GM19043 (cell line): ENCODE measurements at regions not wholly inside any gene's neighbourhood (a gene's known extent, or its start where the extent isn't known, plus 50 kb on each side); places are given as distances from the start of the nearest gene placed in this dataset.
A peak's percentile ranks its signal among the peaks of the same experiment; 100 is the strongest.

Experiments used
- ATAC-seq: cut with Tn5 transposase; IDR thresholded peaks from one replicate; pipeline ENCODE4 v1.9.1; 2021; ENCODE audit warnings: low read depth; ENCODE audit not compliant: unreplicated experiment

DNA sequence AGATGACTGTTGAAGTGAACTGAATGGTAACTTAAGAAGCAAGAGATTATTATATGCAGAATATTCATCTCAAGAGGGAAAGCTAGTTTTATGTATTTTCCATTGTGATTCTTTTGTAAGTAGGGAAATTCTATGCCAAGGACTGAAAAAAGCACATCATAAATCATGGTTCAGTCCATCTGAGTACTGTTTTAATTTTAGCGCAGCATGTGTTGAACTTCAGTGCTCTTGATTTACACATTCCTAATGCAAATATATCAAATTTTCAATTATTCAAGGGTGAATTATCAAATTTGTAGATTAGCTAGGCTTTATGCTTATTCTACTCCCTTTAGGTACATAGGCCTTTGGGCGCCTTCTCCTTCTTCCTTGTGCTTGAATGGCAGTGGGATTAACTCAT is 50.3 kb upstream of the TCF12 start:
- ATAC-seq = no peak

GRCh38 chr15:56866803-56867202 is 51.6 kb upstream of the TCF12 start:
- no peak for ATAC-seq

- no peak for ATAC-seq
Measured at GRCh38 chr15:56857828-56858227, 60.6 kb upstream of the TCF12 start.

DNA sequence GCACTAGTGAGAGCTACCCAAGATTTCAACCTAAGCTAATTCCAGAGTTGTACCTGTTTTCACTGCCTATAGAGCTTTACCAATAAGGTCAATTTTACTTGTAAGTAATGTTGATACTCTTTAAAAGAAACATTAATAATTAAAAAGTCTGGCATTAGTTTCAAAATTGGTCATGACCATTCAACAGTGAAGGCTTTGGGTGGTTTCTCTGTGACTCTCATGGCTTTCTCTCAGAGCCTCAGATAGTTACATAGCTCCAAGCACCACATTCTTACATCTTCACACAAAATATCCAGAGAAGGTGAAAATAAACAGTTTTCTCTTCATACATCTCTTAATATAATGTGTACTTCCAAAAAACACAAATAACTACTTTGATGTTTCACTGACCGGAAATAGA is 61.5 kb upstream of the TCF12 start:
- no peak for ATAC-seq

GRCh38 chr15:56844892-56845291 is 73.6 kb upstream of the TCF12 start:
- no peak for ATAC-seq

- ATAC-seq = no peak
Measured at GRCh38 chr15:56844471-56844870, 74.0 kb upstream of the TCF12 start.

DNA sequence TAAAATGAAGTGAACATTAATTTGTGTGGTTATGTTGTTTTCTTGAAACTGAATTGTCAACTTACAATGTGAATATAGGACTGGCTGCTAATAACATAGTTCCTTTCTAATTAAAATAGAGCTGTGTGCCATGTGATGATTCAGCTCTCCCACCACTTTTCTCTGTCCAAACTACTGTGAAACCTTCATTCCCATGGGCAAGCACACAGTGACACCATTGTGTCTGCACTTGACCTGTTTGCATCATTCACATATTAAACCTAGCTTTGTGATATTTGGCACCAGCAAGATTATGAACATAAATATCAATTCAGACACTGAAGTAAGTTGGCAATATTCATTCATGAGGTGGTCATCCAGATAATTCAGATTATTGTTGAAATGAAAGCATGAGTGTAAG is 78.8 kb upstream of the TCF12 start:
- no peak for ATAC-seq

GRCh38 chr15:56839099-56839498 is 79.3 kb upstream of the TCF12 start:
- no peak for ATAC-seq

GRCh38 chr15:56838085-56838484 is 80.4 kb upstream of the TCF12 start:
- ATAC-seq = no peak

GRCh38 chr15:56837273-56837672 is 81.2 kb upstream of the TCF12 start:
- ATAC-seq = no peak

DNA sequence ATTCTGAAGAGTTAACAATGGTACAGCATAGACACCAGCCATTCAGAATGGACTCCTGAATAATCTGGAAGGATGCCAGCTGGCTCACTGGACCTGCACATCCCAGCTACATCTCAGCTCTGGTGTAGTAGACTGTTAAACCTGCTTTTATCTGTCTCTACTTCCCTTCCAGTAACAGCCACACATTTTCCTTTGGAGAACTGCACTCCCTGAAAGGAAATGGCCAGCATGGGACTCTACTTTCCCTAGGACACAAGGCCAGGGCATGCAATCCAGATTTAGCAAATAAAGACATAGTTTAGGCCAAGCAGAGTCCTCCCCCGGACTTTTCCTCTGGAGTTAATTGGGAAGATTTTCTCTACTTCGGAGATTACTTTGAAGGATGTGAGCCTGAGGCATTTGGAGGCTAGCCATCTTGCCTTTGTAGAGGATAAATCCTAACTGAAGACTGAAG is 82.7 kb upstream of the TCF12 start:
- ATAC-seq = no peak

- no peak for ATAC-seq
Measured at GRCh38 chr15:56832125-56832524, 86.3 kb upstream of the TCF12 start.

DNA sequence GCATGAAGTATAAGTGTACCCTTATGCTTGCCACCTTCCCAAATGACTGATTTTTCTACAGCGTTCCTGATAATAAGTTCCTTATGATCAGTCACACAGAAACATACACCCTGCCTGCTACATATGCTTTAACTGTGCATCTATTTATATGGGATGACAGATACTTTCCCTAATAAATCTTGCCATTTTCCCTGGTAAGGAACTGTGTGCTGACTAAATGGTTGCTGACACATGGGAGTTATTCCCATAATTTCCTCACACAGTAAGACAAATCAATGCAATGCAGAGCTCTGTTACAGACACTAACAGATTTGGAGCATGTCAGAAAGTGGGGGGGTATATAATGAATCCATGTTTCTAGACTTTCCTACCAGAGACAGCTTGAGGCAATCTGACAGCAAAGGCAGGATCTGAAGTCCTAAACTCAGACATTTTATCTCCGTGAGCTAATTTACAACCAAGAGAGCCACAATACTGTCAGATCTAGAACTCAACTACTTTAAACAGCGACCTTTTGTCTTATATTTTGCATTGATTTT is 86.9 kb upstream of the TCF12 start:
- no peak for ATAC-seq

- no peak for ATAC-seq
Measured at GRCh38 chr15:56824175-56824574, 90.9 kb upstream of the ZNF280D start.

GRCh38 chr15:56821721-56822425 is 88.6 kb upstream of the ZNF280D start:
- peak; percentile 94 for ATAC-seq

DNA sequence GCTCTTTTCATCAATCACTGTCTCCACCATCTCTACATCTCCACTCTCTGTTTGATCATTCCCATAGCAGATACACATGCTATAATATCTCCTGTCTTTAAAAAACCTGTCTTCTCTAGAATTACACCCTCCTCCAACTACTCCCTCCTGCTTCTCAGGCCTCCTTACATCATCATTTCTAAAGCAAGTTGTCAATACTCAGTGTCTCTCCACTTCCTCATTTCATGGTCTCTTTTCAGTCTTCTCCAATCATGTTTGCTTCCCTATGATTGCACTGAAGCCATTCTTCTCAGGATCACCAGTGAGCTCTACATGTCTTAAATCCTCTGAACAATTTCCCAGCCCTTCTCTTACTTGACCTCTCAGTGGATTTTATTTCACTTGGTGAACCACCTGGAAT is 87.0 kb upstream of the ZNF280D start:
- ATAC-seq = no peak

- ATAC-seq = no peak
Measured at GRCh38 chr15:56817321-56818080, 84.2 kb upstream of the ZNF280D start.

DNA sequence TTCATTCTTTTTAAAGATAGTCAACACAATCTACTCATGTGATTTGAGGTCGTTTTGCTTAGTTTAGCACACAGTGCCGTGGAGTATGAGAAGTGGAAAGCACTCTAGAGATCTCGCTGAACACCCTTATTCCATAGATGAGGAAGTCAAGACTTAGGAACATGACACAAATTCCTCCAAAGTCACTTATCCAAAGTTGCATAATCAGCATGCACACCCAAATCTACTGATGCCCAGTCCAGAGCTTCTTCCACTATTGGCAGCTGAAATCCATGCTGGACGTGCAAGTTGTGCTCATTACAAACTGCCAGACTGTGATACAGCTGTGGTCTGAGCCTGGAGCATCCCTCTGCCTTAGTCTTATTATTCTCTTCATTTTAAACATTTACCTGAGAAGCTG is 83.5 kb upstream of the ZNF280D start:
- no peak for ATAC-seq

GRCh38 chr15:56815247-56815646 is 81.9 kb upstream of the ZNF280D start:
- ATAC-seq = no peak

GRCh38 chr15:56814429-56814828 is 81.1 kb upstream of the ZNF280D start:
- ATAC-seq = no peak

- ATAC-seq = no peak
Measured at GRCh38 chr15:56813995-56814394, 80.7 kb upstream of the ZNF280D start.

DNA sequence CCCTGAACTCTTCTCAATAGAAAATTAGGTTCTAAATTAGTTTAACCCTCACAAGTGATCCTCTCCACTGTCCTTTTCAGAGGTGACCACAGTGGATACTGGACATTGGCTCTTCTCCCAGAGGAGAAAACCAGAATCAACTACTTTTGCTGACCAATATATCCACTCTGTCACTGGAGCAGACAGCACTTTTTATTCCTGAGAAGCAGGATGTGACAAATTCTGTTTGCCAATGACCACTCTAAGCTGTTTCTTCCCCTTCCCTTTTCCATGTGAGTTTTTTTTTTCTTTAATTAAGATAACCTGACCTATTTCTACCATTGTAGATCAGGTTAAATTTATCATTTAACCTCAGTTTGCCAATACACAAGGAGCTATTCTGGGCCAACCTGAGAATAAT is 79.7 kb upstream of the ZNF280D start:
- ATAC-seq = no peak
